Inflammatory macrophage (primary cell): ENCODE measurements at regions not wholly inside any gene's neighbourhood (a gene's known extent, or its start where the extent isn't known, plus 50 kb on each side); places are given as distances from the start of the nearest gene placed in this dataset.
"Not testable (repeated sequence)": the region's sequence is repeated elsewhere in the genome, so short reads cannot be mapped to it uniquely, and the experiment has no call there.

Experiments used
- DNase-seq, 2 donors: peaks; one replicate each; pipeline ENCODE4 v3.0.0-alpha.2; 2020 to 2022

DNA sequence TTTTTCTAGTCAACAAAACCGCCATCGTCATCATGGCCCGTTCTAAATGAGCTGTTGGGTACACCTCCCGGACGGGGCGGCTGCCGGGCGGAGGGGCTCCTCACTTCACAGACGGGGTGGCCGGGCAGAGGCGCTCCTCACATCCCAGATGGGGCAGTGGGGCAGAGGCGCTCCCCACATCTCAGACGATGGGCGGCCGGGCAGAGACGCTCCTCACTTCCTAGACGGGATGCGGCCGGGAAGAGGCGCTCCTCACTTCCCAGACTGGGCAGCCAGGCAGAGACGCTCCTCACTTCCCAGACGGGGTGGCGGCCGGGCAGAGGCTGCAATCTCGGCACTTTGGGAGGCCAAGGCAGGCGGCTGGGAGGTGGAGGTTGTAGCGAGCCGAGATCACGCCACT, 250.7 kb upstream of the CNTN5 start:
- DNase-seq: not testable (repeated sequence)

DNA sequence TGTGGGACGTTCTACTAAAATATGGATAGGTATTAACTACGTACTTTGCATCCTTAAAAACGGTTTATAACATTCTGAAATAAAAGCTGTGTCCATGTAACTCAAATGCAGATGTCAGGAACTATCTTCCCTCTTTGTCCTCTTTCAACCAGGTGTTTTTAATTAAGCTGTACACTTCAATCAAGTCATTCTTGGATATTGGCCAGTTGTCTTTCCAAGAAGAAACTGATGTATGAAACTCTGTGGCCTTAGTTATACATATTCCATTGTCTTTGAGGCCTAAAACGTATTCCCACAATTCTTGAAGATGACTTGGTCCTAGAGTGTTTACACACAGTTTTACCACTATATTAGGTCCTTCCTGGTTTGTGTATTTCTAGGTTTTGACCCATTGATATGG, 249.0 kb upstream of the CNTN5 start:
- DNase-seq: no peak

DNA sequence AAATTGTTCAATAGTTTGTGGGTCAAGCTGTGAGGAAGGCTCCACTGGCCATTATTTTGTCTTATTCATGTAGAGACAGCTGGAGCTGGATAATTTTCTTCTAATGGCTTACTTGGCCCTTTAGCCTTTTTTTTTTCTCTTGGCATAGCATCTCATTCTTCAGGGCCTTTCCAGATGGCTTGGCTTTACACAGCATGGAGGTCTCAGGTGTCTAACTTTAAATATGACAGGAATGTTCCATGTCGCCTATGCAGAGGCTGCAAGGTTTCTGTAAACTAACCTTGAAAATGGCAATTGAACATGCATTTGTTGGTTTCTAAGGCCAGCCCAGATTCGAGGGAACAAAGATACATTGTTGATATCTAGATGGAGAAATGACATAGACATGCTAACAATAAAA, 247.9 kb upstream of the CNTN5 start:
- DNase-seq: no peak

DNA sequence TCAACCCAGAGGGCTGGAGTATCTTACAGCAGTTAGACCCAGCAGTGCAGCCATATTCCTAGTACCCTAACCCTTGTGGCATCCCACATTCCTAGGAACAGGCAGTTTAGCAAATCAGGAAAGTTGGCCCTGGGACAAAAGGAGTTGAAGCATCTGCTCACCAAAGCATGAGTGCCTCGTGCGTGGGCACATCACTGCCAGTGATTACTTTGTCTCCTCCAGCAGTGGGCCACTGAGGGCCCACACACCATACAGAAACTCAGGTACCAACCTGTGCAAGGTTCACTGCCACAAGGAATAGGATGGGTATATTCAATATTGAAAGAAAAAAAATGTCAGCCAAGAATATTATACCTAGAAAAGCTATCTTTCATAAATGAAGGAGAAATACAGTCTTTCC, 227.5 kb upstream of the CNTN5 start:
- DNase-seq: no peak

DNA sequence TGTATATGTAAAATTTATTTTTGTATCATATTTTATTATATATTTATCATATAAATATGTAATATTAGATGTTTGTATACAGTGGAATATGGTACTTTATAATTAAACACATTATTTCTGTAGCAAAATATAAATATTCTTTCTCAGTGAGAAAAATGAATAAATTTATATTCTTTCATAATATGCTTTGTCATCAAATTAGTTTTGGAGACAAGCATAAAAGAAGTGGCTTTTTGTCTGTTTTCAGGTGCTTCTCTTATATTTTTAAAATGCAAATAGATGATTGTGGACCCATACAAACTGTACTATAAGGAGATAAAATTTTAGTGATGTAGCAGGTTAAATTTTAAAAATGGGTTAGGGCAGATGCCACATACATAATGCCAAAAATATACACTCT, 222.4 kb upstream of the CNTN5 start:
- DNase-seq: no peak

DNA sequence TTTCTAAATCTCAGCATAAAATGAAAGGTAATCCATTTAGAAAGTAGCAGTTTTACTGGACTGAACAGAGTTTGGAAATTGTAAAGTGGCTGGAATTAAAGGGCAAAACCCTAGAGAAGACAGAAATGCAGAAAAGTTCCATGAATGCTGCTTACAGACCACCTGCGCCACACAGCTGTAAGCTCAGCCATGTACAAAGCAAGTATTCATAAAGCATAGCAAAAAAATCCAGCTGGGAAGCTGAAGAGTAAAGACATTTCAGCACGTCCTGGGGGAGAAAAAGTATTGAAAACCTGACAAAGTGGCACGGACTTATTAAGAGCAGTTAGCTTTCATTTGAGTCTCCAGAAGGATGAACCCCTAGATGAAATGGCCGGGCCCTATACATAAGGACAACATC, 220.1 kb upstream of the CNTN5 start:
- DNase-seq: no peak

DNA sequence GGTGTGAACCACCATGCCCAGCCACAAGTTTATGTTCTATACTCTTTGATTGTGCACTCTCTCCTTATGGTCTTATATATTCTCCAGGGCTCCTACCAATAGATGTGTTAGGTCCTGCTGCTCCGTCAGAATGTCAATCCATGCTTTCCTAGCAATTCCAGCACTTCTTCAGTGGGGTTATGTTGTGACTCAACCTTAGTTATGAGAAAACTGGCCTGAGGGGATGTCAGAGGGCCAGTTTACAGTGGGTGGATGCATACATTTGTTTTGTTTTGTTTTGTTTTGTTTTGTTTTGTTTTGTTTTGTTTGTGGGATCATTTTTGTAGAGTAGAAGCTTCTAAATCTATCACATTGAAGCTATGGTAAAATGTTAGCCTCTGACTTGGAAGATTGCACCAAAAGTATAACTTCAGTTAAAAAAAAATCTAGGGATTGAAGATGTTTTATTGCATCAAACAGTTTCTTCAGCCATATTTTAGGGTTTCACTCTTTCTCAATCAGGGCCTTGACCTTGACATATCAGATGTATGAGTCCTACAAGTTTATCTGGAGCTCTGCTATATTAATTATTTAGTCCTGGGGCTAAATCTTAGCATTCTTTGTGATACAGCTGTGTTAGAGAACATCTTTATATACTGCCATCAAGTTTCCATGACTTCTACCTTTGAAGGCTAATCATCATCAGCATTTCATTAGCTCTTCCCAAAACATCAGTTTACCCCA, 191.6 kb upstream of the CNTN5 start:
- DNase-seq: no peak

DNA sequence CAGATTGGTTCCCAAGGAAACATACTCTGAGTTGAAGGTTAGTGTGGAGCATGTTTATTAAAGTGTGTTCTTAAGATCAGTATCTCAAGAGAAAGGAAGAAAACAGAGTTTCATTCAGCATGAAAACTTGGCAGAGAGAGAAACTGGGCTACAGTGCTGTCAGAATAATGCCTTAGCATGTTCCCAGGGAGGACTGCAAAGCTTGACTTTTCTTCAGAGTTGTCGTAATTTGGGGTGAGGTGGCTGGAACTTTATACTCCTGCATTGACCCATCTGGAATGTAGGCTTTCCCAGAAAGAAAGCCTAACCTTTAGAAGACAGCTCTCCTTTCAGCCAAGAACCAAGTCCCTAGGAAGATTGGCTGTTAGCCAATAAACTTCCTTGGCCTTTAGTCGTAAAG, 190.8 kb upstream of the CNTN5 start:
- no peak for DNase-seq

DNA sequence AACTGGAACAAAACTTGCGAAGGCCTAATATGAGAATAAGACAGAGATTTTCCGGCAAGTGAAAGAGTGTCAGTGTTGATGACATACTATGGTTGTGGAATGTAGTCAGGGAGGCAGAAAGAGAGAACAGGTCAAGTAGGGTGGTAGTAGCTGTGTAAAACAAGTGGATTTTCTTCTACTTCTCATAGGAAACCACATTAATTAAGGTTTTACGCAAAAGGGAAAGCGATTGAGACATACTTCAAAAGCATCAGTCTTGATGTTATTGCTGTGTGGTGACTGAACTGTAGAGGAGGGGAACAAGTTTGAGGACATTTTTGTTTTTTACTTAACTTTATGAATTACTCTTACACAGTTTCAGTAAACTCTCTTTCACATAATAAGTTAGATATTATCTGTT, 186.0 kb upstream of the CNTN5 start:
- DNase-seq: no peak

DNA sequence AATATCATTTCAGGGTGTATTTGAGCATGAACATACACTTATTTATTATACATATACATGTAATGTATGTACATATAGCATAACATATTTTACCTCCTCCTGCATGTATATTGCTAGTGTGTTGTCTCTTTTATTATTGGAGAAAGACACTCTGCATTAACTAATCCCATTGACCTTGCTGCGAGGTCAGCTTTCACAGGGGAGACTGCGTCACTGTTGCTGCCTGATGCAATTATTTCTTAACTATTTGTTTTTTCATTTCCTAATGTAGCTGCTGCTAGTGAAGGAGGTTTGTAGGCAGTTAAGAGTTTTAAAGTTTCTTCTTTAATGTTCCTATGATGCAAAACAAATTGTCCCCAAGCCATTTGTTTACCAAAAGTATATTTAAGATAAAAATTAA, 185.4 kb upstream of the CNTN5 start:
- DNase-seq: no peak

DNA sequence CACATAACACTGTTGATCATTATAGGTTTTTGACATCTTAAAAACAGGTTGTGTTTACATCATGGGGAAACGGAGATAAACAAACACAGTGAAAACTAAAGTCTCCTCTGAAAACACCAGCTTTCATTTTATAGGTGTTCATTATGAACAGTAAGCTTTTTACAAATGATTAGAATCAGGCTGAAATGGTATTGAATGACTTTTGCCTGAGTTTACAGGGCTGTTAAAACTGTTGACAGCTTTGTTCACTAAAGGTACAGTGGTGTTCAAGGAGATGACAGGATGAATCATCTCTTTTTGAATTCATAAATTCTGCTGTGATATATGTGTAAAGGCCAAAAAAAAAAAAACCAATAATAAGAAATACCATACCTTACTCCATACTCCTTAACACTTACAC, 184.6 kb upstream of the CNTN5 start:
- no peak for DNase-seq

DNA sequence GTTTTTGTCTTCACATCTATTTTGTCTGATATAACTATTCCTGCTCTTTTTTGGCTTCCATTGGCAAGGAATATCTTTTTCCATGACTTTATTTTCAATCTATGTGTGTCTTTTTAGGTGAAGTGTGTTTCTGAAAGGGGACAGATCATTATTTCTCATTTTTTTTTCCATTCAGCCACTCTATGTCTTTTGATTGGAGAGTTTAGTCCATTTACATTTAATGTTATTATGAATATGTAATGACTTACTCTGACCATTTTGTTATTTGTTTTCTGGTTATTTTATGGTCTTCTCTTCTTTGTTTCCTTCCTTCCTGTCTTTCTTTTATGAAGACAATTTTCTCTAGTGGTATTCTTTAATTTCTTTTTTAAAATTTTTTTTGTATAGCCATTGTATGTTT, 178.6 kb upstream of the CNTN5 start:
- DNase-seq: no peak

DNA sequence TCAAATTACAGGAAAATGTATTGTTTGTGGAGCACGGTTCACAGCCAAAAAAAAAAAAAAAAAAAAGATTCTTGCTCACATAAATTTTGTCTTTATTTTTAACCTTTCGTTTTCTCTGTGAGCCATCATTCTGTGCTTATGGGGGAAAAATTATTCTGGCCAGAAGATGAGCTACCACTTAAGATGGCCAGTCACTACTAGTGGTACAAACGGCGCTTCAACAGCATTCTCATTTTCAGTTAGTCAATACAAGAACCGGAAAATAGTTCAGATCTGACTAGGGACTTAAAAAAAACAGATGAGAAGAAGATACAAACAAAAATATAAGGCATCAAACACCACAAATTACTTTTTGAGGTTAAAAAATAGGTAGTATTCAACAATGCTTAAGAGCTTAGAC, 158.6 kb upstream of the CNTN5 start:
- no peak for DNase-seq

DNA sequence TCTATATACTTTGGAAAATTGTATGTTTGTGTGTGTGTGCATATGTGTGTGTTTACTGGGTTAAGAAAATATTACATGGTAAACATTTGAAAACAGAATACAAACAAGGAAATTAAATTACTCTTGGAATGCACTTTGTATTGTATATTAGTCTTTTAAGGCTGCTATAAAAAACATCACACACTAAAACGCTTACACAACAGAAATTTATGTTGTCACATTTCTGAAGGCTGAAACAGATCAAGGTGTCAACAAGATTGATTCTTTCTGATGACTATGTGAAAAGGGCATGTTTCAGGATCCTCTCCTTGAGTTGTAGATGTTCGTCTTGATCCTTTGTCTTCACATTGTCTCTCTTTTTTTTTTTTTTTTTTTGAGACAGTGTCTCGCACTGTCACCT, 149.1 kb upstream of the CNTN5 start:
- DNase-seq: no peak

DNA sequence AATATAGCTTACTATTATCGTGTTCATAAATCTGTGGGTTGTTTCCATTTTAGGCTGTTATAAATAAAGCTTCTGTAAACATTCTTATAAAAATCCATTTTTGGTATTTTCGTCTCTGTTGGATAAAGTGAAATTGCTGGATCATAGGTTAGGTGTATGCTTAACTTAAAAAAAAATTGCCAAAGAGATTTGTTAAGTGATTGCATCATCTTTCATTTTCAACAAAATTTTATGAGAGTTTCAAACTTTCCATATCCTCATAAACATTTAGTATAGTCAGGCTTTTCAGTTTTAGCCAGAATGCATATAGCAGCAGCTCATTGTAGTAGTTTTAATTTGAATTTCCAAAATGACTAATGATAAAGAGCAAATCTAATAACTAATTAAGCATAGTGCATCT, 146.7 kb upstream of the CNTN5 start:
- no peak for DNase-seq

DNA sequence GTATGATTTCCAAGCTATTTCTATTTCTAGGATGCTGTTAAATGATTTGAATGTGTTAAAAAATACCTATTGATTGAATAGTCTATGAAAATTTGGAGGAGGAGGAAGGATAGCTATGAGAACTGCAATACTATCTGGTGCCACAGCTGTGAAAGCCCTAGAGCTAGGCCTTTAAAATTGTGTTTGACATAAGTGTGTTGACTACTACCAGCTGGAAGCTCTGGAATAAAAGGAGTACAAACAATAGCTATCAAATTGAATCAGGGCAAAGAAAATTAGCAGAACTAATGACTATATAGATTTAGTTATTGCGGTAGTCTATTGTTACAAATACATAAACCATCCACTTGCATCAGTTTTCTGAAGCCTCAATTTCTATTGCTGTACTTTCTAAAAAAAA, 124.8 kb upstream of the CNTN5 start:
- no peak for DNase-seq

DNA sequence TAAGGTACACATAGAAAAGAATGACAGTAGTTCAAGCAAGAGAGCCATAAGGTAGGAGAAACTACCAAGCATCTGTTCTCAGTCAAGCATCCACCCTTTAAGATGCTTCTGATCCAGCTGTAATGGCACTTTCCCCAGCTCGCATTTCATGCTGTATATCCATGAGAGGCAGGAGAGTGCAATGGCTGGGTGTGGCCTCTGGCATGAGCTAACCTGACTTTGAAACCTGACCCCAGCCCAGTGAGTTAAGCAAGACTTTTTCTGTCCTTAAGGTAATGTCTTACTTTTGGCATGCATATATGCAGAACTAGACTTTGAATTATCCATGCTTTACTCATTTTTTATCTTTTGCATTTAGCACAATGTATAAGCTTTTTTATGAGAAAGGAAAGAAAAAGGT, 79.8 kb upstream of the CNTN5 start:
- no peak for DNase-seq

DNA sequence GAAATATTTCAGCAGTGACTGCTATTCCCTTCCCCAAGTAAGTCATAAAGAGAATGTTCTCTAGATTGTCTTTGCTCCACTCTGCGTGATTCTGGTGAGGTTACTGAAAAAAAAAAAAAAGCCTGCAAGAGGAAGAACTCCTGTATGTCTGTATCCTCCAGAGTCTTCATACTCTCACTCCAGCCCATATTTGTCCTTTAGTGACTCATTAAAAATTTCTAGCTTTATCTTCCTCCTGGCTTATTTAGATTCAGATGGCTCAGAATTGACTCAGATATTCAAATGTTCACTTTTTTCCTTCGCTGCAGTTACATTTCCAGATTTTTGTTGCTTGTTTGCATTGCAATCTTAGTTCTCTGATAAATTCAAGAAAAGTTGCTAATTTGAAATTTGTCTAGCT, 76.3 kb upstream of the CNTN5 start:
- DNase-seq: no peak

DNA sequence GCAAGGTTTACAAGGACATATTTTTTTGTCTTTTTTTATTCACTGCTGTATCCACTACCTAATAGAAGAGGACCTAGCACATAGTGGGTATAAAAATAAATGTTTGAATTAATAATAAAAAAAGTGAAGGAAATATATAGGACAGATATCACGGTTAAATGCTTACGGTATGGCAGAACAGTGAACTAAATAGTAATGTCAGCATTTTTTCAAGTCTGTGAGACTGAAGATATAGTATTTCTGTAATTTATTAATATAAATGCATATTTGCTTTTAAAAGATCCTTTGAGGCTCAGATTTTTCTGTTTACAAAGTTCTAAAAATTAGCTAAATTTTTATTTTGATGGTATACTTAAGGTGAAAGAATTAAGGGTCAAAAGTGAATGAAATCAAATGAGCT, 68.6 kb upstream of the CNTN5 start:
- no peak for DNase-seq

DNA sequence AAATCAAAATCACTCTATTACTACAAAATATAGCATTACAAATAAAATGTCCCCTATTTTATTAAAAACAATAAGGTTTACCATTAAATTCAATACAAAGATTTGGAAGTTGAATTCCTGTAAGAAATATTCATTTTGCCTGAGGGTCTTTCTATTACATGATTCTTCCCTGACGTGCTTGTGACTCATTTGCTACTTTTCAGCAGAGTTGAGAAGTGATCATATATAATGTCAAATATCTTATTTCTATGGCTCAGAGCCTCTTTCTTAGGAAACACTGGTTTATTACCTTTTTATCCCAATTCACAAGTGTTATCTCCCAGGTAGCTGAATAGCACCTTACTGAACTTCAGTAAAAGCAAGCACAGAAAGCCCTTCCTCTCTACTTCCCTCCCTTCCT, 65.2 kb upstream of the CNTN5 start:
- no peak for DNase-seq

DNA sequence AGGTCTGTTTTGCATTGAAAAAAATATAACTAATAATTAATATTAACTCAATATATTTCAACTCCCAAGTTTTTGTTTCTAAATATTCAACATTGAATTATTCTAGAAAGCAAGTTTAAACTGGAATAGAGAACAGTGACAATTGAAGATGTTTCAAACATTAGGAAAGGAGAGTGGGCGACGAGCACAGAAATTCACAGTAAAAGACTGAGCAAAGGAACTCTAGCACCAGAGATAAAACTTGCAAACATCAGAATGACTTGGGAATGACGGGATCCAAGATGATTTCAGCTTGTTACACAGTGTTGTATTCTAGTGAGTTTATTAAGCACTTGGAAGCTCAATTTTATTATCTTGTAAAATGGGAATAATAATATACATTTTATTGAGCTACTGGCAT, 56.6 kb upstream of the CNTN5 start:
- no peak for DNase-seq

DNA sequence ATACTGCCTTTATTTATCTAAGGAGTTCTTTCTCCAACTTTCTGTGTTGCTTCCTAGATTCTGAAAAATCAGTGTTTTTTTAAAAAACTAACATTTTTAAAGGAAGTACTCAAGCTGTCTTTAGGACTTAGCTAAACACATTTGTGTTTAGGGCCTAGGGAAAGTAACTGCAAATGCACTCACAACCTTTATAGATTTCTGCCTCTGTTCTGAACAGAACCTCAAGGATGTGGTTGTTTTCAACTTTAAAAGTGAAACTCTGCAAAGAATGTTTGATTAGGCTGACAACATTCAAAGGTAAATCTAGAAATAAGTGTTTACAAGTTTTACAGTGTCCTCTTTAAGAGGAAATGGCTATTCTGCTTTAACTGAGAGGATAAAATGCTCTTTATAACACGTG, 55.4 kb upstream of the CNTN5 start:
- DNase-seq: no peak

DNA sequence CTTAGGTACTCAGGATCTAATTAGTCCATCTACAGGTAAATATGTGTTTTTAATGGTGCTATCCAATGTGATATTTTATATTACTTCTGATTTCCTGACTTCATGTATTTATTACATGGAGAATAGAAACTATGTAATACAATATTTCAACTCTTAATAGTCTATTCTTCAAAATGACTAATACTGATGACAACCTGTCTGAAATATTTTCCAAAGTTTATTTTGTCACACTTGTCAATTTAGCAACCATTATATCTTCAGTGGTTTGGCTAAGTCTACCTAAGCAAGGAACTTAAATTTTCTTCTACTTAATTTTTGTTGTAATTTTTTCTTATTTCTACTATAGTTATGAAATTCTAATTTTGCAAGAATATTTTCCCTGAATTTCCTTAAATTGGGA, 55.0 kb upstream of the CNTN5 start:
- no peak for DNase-seq

DNA sequence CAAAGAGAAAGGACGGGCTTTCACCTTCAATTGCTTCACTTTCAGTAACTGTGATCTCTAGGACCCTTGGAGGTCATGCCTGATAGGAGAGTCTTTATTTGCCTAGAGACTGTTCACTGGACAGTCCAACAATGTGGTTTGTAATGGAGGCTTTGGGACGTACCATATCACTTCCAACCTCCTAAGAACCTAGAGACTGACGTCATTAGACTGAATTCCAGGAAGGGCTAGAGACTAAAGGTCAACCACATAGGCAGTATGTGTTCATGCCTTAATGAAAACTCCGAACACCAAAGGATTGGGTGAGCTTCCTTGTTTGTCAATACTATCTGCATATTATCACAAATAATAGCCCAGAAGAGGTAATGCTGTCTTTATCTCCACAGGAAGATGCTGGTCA, 53.7 kb upstream of the CNTN5 start:
- DNase-seq: no peak
